ENCODE measurements at regions not wholly inside any gene's neighbourhood (a gene's known extent, or its start where the extent isn't known, plus 50 kb on each side); places are given as distances from the start of the nearest gene placed in this dataset.

DNA sequence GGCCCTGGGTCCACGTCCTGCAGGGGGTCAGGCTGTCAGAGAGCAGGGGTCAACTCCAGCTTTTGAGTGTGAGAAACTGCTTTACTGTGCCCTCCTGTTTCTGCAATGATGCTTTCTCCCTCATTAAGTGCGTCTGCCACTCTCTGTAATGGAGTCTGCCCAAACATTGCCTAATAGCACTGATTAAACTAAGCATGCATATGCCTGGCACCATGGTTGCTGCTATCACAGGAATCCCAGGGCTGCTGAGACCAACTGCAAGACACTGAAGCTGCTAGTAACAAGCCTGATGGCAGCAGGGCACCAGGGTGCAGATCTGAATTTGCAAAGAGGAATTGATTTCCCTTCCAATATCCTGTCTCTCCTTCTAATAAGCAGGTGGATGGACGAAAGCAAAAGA is 125.3 kb downstream of the SLC24A2 start:
- Mint-ChIP-seq H3K27ac (no peak overlapping the region), H3K9me3 (no peaks in the 10 kb centered on the region), H3K27me3 (peaks cover 2% of the 10 kb centered on the region), H3K4me3 (no peak overlapping the region), H3K4me1 (no peaks in the 10 kb centered on the region), H3K36me3 (ENCODE audit: low read depth) (no peaks in the 10 kb centered on the region)
- CTCF ChIA-PET = no interaction called here
- DNase-seq (no peak), ATAC-seq (ENCODE audit: low read depth) (no peak)
- intact Hi-C loops (cut with micrococcal nuclease) = no loop called here
- POLR2A ChIA-PET = no interaction called here
- TF ChIP-seq, protein P1, sequence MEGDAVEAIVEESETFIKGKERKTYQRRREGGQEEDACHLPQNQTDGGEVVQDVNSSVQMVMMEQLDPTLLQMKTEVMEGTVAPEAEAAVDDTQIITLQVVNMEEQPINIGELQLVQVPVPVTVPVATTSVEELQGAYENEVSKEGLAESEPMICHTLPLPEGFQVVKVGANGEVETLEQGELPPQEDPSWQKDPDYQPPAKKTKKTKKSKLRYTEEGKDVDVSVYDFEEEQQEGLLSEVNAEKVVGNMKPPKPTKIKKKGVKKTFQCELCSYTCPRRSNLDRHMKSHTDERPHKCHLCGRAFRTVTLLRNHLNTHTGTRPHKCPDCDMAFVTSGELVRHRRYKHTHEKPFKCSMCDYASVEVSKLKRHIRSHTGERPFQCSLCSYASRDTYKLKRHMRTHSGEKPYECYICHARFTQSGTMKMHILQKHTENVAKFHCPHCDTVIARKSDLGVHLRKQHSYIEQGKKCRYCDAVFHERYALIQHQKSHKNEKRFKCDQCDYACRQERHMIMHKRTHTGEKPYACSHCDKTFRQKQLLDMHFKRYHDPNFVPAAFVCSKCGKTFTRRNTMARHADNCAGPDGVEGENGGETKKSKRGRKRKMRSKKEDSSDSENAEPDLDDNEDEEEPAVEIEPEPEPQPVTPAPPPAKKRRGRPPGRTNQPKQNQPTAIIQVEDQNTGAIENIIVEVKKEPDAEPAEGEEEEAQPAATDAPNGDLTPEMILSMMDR (IDR thresholded peaks at IDR 0.05) = no peak

DNA sequence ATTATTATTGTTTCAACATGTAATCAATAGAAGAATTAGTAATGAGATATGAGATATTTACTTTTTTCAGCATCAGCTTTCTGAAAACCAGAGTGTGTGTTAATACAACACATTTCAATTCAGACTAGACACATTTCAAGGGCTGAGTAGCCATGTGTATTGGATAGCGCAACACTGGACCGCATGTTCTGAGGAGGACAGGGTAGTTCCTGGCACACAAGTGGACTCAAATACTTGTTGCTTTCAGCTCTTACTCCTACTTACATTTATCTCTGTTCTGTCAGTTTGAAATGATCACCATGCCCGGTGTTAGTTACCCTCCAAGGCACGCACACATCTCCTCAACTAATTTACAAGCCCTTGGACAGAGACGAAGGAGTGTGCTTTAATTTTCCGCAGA is 126.6 kb downstream of the SLC24A2 start:
- intact Hi-C loops (cut with micrococcal nuclease) = no loop called here
- Mint-ChIP-seq H3K27me3 (peaks cover under 1% of the 10 kb centered on the region), H3K4me1 (no peaks in the 10 kb centered on the region), H3K9me3 (no peaks in the 10 kb centered on the region), H3K4me3 (no peak overlapping the region), H3K27ac (no peak overlapping the region), H3K36me3 (ENCODE audit: low read depth) (no peaks in the 10 kb centered on the region)
- TF ChIP-seq, protein P1 (IDR thresholded peaks at IDR 0.05) = no peak
- DNase-seq = no peak
- POLR2A ChIA-PET = no interaction called here
- no peak for ATAC-seq (ENCODE audit: low read depth)
- CTCF ChIA-PET = no interaction called here

DNA sequence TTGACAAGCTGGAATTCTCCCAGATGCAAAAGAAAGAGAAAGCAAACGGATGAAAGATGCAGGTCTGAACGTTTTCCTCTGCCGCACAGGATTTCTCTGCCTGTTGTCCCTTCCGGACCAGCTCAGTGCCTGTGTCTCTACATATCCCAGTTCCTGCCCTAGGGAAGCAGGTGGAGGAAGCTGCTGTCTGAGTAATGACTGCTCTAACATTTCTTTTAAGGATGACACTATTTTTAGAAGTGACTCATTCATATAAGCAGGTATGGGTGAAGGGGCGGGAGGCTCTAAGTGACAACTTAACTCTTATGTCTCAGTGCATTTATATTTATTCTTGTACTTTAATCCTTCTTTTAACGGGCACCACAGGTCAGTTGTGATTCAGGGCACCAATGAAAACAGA is 128.8 kb downstream of the SLC24A2 start:
- Mint-ChIP-seq H3K27ac (no peak overlapping the region), H3K4me1 (no peaks in the 10 kb centered on the region), H3K36me3 (ENCODE audit: low read depth) (no peaks in the 10 kb centered on the region), H3K9me3 (no peaks in the 10 kb centered on the region), H3K4me3 (no peak overlapping the region), H3K27me3 (no peaks in the 10 kb centered on the region)
- intact Hi-C loops (cut with micrococcal nuclease) = no loop called here
- TF ChIP-seq, protein P1 (IDR thresholded peaks at IDR 0.05) = no peak
- no peak for DNase-seq
- POLR2A ChIA-PET = no interaction called here
- no peak for ATAC-seq (ENCODE audit: low read depth)
- CTCF ChIA-PET = no interaction called here

DNA sequence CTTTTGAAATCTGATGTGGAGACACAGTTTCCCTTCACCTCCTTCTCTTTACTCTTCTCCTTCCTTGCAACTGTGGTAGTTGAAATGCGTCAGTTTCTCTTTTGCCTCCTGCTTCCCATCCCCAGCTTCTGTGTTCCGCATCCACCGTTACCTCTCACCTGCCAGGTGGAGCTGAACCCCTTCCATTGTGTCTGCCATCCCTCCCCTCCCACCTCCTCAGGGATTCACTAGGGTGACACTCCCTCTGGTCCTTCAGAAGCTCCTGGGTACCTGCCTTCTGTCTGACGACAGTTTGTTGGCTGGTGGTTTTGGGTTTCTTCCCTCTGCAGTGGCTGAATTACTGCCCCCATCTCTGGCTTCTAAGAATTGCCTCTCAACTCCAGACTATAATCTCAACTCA is 132.1 kb downstream of the SLC24A2 start:
- CTCF ChIA-PET = no interaction called here
- Mint-ChIP-seq H3K9me3 (no peaks in the 10 kb centered on the region), H3K4me1 (no peaks in the 10 kb centered on the region), H3K4me3 (no peak overlapping the region), H3K36me3 (ENCODE audit: low read depth) (no peaks in the 10 kb centered on the region), H3K27me3 (no peaks in the 10 kb centered on the region), H3K27ac (no peak overlapping the region)
- intact Hi-C loops (cut with micrococcal nuclease) = no loop called here
- no peak for ATAC-seq (ENCODE audit: low read depth)
- POLR2A ChIA-PET = no interaction called here
- TF ChIP-seq, protein P1 (IDR thresholded peaks at IDR 0.05) = no peak
- DNase-seq = no peak

DNA sequence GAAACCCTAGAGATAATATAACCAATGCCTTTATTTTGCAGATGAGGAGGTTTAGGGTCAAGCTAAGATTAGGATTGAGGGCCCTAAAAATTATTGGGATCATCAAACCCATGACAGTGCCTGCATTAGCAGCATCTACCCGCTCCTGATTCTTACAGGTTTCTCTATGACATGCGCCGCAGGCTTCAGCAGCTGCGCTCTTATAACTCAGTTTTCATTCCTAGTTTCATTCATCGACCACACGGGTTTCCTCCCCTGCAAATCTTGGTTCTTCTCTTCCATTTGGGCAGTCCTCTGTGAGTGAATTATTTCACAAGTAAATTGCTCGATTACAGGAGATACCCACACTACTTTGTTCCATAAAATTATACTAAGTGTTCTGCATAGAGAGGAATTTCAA is 137.2 kb downstream of the SLC24A2 start:
- Mint-ChIP-seq H3K27me3 (peaks cover 2% of the 10 kb centered on the region), H3K9me3 (no peaks in the 10 kb centered on the region), H3K4me1 (no peaks in the 10 kb centered on the region), H3K27ac (no peak overlapping the region), H3K4me3 (no peak overlapping the region), H3K36me3 (ENCODE audit: low read depth) (no peaks in the 10 kb centered on the region)
- POLR2A ChIA-PET = no interaction called here
- CTCF ChIA-PET = no interaction called here
- intact Hi-C loops (cut with micrococcal nuclease) = no loop called here
- no peak for ATAC-seq (ENCODE audit: low read depth)
- DNase-seq = no peak
- TF ChIP-seq, protein P1 (IDR thresholded peaks at IDR 0.05) = no peak

Measured in activated B cell treated with CpG ODN at 0.5 μM for 24 hours (primary cell).